Endothelial cell (in vitro differentiated cells): ENCODE measurements at regions not wholly inside any gene's neighbourhood (a gene's known extent, or its start where the extent isn't known, plus 50 kb on each side); places are given as distances from the start of the nearest gene placed in this dataset.

Experiments used
- DNase-seq: peaks from one replicate; pipeline ENCODE4 v3.0.0; 2021; ENCODE audit warnings: low spot score
- H3K27ac Mint-ChIP-seq: one replicate; pipeline ENCODE4 v1.8.0; 2021; ENCODE audit warnings: mixed read lengths, inconsistent platforms; ENCODE audit not compliant: unreplicated experiment
- H3K27me3 Mint-ChIP-seq: one replicate; pipeline ENCODE4 v1.8.0; 2021; ENCODE audit warnings: mild to moderate bottlenecking, moderate library complexity, mixed read lengths, inconsistent platforms; ENCODE audit not compliant: unreplicated experiment
- H3K36me3 Mint-ChIP-seq: one replicate; pipeline ENCODE4 v1.8.0; 2021; ENCODE audit warnings: mild to moderate bottlenecking, low read depth, mixed read lengths, inconsistent platforms; ENCODE audit not compliant: unreplicated experiment
- H3K4me1 Mint-ChIP-seq: one replicate; pipeline ENCODE4 v1.8.0; 2021; ENCODE audit warnings: mild to moderate bottlenecking, mixed read lengths, inconsistent platforms; ENCODE audit not compliant: unreplicated experiment
- H3K4me3 Mint-ChIP-seq: one replicate; pipeline ENCODE4 v1.8.0; 2021; ENCODE audit warnings: mild to moderate bottlenecking, mixed read lengths, inconsistent platforms; ENCODE audit not compliant: unreplicated experiment
- H3K9me3 Mint-ChIP-seq: one replicate; pipeline ENCODE4 v1.8.0; 2021; ENCODE audit warnings: mixed read lengths, inconsistent platforms; ENCODE audit not compliant: unreplicated experiment
- CTCF ChIP-seq: fragments of 200-600 bp; sonication (generic); IDR thresholded peaks from one replicate; pipeline ENCODE4 v1.5.0; 2021; ENCODE audit warnings: antibody characterized with exemption; ENCODE audit not compliant: unreplicated experiment

- DNase-seq, result no peak
- Mint-ChIP-seq H3K27ac (no peak overlapping the region), H3K9me3 (no peaks in the 10 kb centered on the region), H3K36me3 (no peaks in the 10 kb centered on the region), H3K27me3 (no peaks in the 10 kb centered on the region), H3K4me3 (no peak overlapping the region), H3K4me1 (no peaks in the 10 kb centered on the region)
- no peak for TF ChIP-seq CTCF
Measured at GRCh38 chr4:177119691-177120090, 190.0 kb upstream of the NEIL3 start.

DNA sequence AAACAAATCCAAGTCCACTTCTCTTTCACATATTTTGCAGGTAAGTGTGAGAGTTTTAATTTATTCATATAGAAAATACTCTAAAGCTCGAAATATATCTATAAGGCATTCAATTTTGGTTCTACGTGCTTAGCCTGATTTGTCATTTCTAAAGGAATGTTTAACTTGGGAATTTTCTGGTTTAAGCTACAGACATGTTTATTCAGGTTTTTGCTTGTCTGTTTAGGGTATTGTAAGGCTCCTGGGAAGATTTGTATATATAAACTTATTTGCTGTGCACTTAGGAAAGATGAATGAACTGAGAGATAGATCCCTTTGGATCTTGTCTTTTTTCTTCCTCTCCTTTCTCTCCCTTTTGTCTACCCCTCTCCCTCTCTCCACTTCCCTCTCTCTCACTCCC is 185.9 kb upstream of the NEIL3 start:
- DNase-seq, result no peak
- Mint-ChIP-seq H3K36me3 (no peaks in the 10 kb centered on the region), H3K27me3 (no peaks in the 10 kb centered on the region), H3K4me1 (no peaks in the 10 kb centered on the region), H3K9me3 (no peaks in the 10 kb centered on the region), H3K4me3 (no peak overlapping the region), H3K27ac (no peak overlapping the region)
- no peak for TF ChIP-seq CTCF

DNA sequence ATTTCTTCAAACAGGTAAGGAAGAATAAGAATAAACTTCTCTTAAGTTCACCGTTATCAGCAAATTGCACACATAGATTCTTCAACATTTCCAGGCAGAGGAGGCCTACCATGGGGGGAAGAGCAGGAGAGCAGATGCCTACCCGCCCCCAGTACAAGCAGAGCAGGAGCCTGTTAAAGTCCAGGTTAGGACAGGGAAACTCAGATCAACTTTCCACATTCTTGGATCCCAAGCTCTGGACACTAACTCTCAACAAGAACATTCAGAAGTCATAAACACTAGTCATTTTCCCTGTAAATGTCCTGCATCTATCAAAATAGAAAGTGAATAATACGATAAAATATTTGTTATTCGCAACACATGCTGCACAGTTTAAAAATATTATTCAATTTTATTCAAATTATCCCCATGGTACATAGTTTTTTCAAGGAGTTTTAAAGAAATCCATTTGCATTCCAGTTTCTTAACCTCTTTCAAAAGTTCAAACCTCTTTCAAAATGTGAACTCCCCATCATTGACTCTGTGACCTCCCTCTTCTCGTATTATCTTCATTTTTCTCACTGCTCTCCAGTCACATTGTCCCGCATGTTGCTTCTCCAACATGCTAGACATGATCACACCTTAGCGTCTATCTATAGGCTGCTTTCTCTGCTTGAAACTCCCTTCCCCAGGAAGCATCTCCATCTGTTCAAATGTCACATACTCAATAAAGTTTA is 185.2 kb upstream of the NEIL3 start:
- no peaks in the 10 kb centered on the region for H3K9me3 Mint-ChIP-seq
- no peak for DNase-seq
- H3K36me3 Mint-ChIP-seq, result no peaks in the 10 kb centered on the region
- H3K4me1 Mint-ChIP-seq, result no peaks in the 10 kb centered on the region
- H3K27me3 Mint-ChIP-seq, result no peaks in the 10 kb centered on the region
- no peak overlapping the region for H3K27ac Mint-ChIP-seq
- H3K4me3 Mint-ChIP-seq, result no peak overlapping the region
- TF ChIP-seq CTCF, result no peak

GRCh38 chr4:177125656-177126055 is 184.0 kb upstream of the NEIL3 start:
- H3K4me1 Mint-ChIP-seq, result no peaks in the 10 kb centered on the region
- H3K36me3 Mint-ChIP-seq, result no peaks in the 10 kb centered on the region
- no peak overlapping the region for H3K4me3 Mint-ChIP-seq
- H3K9me3 Mint-ChIP-seq, result no peaks in the 10 kb centered on the region
- no peak overlapping the region for H3K27ac Mint-ChIP-seq
- no peak for DNase-seq
- TF ChIP-seq CTCF, result no peak
- H3K27me3 Mint-ChIP-seq, result no peaks in the 10 kb centered on the region

DNA sequence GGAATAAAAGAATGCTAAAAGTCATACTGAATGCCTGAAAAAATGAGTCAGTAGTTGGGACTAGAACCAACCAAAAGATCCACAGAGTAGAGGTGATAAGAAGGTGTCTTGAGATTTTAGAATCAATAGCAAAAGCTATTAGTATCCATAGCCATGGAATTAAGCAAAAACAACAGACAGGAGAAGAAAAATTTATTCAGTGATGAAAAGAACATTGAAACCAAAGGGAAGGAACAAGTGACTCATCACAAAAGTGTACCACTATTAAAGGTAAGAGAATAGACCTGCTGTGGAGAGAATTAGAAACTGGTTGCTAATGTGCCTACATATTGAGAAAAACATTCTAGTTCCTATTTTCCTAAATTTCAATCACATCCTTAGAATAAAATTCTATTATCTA is 182.0 kb upstream of the NEIL3 start:
- DNase-seq, result no peak
- Mint-ChIP-seq H3K4me1 (no peaks in the 10 kb centered on the region), H3K36me3 (no peaks in the 10 kb centered on the region), H3K27me3 (no peaks in the 10 kb centered on the region), H3K9me3 (no peaks in the 10 kb centered on the region), H3K27ac (no peak overlapping the region), H3K4me3 (no peak overlapping the region)
- TF ChIP-seq CTCF, result no peak
